Brain pericyte (primary cell): ENCODE measurements at regions not wholly inside any gene's neighbourhood (a gene's known extent, or its start where the extent isn't known, plus 50 kb on each side); places are given as distances from the start of the nearest gene placed in this dataset.

ENCODE experiments used
- DNase-seq: peaks from one replicate; pipeline ENCODE4 v3.0.0-alpha.2; 2012; ENCODE audit warnings: low read depth, low spot score

DNA sequence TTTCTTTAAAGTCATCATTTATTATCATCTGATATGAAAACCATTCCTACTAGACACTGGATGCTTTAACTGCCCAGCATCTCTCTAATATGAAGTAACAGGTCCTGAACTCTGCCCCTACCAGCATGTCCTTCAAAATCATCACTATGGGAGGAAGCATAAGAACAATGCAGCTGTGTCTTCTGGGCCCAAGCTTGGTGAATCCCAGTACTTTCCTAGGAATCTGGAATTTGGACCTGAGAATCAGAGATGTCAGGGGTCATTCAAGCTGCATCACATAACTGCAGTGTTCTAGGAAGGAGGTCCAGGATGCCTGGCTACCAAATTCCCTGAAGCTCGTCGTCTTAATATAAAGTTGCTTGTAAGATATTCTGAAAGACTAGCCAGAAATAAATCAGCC is 182.7 kb downstream of the AHR start:
- no peak for DNase-seq

DNA sequence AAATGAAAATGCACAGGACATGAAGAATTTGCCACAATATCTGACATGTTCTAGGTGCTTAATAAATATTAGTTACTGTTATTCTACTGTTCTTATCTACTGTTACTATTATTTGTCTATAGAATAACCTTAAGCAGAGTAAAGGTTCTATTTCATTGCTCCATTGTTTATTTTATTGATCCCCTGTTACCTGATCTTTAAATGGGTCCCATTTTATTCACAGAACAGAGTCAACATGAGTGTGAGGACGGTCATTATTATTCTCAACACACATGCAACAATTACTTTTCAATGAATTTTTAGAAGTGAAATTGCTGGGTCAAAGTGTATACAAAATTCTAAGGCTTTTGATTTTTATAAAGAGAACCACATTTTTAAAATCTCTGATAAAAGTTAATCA is 186.9 kb downstream of the AHR start:
- DNase-seq: no peak

DNA sequence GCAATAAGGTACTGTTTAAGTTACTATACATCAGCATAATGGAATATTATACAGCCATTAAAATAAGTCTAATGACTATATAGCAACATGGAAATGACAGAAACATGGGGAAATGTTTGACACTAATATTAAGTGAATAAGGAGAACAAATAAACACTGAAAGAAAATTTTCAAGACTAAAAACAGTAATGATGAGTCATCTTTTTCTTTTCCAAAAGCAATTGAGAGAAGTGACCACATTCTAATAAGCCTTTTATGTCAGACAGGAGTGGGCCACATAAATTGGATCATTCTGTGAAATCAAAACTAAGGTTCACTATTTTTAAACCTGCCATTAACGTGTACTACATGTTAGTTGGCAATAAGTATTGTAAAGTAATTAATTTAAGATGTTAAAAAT is 187.5 kb downstream of the AHR start:
- no peak for DNase-seq

DNA sequence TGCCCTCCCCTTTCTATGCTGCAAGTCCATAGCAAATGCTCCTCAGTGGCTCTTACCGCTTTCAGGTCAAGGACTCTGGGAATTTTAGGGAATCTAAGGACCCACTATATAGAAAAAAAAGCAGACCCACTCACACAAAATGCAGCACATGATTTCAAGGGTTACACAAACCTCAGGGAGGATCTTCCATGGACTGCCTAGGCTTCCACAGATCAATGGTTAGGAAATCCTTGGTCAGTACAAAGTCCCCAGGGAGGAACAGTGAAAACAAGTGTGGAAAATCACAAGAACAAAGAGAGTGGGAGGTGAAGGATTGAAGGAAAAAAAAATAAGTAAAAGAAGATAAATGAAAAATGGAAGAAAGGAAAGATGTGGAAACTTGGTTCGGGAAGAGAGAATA is 188.4 kb downstream of the AHR start:
- DNase-seq: no peak

DNA sequence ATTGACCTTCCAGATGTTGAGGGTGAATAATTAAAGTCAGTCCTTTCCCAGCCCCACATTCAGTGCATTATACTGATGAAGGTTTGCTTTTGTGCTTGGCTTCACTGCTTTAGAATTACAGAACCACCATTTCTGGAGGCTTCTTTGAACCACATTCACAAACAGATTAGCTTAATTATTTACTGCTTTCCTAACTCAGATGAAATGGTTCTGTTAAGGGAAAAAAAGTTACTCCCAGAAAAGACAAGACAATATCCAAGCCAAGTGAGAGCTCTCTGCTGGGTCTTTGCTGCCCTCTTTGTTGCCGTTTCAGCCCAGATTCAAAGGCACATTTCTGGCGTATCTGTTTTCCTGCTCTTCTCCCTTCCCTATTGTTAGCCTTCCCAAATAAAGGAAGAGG is 188.9 kb downstream of the AHR start:
- no peak for DNase-seq

DNA sequence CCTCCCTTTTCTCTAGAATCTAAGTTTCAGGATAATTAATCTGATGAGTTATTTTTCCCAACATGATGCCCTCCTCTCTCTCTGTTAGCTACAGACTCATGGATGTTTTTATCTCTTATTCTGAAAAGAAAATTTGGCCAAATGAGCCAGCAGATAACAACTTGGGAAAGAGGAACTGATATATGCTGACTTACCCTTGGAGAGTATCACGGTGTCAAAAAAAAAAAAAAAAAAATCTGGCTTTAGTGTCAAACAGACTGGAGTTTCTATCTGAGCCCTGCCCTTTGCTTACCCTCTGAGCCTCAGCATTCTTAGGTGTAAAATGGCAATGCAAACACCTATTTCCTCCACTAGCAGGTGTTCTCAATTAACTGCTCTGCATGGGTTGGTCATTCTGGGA is 190.4 kb downstream of the AHR start:
- no peak for DNase-seq

DNA sequence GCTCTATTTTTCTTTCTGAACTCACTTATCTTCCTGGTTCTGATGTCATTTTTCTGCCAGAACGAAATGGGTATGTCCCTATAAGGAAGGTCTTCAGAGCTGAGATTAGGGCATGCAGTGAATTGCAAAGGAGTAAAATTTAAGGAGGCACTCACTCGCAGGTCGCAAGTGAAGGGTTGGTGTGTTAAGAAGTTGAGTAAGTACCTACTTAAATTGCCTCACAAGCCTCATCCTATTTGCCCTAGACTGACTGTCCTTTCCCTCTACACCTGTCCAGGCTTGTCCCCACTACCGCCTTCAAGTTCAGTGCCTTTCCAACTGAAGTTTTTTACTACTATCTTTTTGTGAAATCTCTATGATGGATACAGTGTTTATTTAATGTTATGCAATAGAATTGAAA is 191.5 kb downstream of the AHR start:
- DNase-seq: no peak

DNA sequence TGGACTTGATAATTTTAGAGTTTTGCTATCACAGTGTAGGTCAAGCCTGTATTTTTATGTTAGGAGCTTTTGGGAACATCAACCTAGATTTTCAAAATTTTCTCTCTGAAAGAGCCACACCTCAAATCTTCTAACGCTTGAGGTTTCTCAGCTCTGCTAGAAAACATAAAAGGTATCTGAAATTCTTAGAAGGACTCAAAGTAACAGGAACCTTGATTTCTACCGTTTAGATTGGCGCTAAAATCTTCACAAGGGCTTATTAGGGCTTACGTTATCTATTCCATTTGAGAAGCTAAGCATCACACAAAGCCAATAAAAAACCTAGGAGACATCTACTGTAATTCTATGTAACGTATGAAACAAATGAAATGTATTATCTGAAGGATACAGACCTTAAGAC is 192.4 kb downstream of the AHR start:
- no peak for DNase-seq

DNA sequence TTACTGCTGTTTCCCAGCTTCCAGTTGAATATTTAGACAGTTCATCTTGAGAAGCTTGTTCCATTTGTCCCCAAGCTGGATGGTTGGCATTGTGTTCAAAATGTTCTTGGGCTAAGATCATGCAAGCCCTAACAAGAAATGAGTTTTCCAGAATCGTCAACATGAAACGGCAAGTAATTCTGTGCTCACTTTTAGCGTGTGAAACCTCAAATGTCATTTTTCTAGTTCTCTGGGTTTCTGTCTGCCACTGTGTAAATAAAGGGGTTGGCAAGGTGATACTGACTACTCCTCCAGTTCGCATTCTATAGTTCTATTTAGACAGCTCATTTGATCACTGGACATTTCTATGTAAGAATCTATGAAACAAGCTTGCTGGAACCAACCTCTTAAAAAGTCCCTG is 194.0 kb downstream of the AHR start:
- no peak for DNase-seq

DNA sequence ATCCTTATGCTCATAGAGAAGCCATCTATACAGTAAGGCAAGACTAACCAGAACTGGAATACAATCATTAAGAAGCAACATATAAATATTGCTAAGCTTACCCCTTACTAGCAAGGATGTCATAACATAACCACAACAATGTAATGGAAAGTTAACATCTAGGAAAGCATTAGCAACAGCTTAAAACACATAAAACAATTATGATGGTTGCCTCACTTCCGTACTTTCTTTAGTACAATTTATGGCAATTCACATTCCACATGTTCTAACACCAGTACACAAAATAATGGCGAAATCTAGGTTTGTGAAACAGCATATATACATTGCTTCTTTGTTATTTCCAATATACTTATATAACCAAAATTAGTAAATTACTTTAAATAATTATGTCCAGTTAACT is 195.0 kb downstream of the AHR start:
- no peak for DNase-seq

DNA sequence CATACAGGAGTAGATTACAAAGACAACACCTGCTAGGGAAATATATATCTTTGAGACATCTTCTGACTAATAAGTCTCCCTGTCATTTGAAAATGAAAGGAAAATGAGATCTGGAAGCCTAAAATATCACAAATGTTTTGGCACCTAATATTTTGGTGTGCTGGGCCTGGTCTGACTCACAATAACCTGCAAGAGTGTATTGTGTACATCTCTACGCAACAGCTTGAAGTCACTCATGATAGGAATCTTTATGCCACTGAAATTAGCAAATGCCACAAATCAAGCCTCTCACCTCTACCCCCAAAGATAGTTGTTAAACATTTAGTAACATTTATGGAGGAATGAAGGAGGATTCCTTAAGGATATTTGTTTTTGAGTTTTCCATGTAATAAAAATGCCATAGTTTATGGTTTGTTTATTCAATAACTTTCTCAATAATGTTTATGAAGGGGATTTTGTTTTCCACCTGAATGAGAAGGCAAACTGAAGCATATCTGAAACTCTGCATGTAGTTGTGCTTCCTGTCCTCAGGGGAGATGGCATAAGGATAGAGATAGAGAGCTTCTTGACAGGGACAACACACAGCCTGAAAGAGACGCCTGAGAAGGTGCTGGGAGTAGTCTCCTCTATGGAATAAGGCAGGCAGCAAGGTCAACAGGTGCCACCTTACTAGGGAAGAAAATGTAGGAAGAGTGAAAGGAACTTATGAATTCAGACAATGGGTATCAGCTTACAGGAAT is 197.4 kb downstream of the AHR start:
- DNase-seq: no peak

DNA sequence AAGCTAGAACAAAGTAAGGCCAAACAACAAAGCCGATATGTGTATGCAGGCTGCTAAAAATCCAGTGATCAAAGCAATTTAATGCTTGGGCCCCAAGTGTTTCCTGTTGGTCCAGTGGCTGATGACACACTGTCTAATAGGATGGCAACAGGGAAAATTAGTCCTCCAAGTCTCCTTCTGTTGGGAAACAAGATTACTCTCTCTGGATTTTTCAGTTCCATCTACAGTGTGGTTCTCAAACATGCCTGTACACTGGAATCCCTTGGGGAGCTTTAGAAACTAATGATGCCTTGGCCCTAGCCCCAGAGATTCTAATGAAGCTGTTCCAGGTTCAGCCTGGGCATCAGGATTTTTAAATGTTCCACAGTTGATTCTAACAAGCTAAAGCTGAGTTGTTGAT is 198.7 kb downstream of the AHR start:
- no peak for DNase-seq

DNA sequence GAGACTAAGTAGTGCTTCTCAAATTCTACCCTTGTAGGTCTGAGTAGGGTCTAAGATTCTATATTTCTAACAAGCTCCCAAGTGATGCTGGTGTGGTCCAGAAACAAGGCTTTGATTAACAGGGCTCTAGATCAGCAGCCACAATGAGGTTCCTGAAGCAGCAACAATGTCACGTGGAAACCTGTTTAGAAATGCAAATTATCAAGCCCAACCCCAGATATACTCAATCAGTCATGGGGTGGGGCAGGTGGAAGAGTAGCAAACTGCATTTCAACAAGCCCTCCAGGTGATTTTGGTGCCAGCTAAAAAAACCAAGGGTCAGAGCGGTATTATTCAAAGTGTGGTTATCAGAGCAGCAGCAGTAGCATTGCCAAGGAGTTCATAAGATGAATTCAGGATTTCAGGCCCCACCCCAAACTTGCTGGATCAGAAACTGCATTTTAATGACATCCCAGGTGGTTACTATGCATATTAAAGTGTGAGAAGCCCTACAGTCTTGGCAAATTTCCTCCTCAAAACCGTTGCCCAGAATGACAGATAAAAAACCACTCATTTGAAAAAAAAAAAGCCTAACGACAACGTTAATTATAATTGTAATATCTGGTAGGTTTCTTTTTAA is 199.2 kb downstream of the AHR start:
- DNase-seq: no peak

DNA sequence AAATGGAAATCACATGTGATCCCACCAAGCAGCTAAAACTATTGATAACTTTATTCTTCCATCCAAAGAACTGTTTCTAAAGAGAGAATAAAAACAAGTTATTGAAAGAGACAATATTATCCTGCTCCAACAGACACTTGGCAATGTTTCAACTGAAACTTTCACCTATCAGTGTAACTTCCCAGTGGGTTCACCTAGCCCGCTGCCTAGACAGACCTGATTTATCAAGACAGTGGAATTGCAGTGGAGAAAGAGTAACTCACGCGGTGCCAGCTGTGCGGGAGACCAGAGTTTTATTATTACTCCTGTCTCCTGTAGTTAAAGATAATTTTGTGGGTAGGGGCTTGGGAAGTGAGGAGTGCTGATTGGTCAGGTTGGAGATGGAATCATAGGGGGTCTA is 199.8 kb downstream of the AHR start:
- no peak for DNase-seq

DNA sequence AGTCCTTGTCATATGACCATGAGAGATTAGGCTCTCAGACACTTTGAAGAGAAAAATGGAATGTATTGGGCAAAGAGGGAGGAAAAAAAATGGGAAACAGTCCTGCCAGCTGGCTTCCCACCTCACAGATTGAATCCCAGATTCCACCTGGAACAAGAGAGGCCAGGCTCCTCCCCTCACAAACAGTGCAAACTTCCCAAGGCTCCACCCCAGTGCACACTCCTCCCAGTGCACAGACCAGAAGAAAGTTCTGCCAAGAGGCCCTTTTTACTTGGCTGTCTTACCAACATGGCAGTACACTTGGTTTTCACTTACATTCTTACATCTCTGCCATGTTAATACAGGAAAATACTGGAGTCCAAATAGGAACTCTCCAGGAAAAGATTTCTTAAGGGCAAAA is 202.3 kb downstream of the AHR start:
- DNase-seq: no peak

DNA sequence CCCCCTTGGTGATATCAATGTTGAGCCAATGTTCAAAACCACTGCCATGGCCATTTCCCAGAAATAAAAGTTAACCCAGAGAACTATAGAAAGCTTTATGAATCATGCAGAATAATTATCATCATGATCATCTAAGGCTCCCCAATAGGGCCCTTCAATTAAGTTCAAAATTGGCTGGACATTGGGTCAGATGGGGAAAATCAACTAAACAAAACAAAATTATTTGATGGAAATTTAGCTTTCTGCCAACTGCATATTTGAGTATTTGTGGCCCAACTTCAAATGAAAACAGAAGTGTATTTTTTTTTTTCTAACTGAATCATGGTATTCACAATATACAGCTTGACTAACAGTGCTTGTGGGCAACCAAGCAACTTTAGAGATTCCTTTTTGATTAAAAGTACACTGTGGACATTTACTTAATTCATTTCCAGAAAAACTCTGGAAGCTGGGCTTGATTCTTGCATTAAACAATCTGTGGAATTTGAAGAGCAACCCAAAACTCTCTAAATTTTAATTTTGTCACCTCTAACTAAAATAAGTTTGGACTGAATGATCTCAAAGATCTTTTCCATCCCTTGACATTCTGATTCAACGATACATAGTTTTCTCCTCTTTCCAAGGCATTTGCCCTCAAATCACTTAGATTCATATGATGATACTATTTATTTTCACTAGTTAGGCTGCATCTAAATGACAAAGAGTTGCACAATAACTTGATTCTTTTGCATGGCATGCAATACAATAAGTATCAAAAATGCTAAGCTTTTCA is 203.2 kb downstream of the AHR start:
- no peak for DNase-seq

DNA sequence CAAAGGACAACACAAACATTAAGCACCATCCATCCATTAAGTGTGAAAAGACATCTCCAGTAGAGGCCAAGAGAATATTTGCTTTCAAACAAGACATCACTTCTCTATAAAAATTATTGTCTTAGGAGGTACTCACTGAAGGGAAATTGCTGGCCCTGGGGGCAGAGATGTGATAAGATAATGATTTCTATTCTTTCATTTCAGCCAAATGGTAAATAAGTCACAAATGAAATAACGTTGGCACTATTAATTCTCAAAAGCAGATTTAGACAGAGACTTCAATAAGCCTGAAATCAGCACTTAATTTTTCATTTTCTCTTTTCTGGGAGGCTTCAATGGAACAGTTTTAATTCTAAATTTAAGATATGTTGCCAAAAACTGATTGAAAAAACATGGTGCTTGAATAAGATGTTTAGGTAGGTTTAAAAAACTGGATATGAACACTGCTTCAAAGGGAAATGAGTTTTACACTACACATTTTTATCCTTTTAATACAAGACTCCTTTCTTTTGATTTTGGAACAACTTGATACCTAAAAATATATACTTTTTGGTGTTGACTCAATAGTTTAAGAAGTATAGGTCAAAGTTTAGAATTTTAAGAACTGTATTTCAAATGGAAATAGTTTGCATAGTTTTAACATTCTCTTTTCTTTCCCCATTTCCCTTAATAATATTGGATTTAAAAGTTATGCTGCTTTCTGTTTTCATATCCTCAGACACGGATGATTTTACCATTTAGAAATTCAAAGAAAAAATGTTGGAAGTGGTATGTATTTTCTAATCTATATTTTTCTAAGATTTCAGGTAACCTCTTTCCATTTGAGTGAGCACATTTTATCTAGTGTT is 204.0 kb downstream of the AHR start:
- DNase-seq: no peak

DNA sequence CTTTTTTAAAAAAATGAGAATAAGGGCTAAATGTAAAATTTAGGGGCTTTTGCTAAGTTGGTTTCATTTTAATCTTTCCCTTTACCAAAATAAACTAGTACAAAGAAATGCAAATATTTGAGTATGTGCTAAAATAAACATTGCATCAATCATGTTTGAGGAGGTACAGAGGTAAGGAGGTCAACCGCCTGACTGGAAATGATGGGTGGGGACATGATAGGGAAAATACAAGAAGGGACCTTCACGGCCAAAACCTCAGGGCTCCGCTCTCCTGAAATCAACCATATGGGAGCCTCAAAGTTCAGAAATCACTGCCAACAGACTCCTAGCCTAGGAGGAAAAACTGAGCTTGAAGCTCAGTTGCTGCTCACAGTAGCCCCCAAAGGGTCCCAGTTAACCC is 207.6 kb downstream of the AHR start:
- DNase-seq: no peak

DNA sequence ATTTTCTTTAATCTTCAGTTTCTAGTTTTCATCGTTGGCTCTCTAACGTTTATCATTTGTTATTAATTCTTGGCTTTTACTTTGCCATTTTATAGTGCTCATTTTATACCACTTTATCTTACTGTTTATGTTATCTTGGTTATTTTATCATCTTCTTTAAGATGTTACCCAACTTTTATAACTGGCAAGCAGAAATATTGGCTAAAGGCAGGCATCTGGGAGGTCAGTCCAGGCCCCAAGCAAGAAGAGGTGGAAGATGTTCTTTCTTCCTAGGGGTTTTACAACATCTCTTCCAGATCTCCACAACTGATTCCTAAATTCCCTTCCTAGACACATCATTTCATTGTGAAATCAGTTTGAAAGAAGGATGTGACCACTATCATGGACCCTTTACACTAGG is 208.1 kb downstream of the AHR start:
- DNase-seq: no peak

DNA sequence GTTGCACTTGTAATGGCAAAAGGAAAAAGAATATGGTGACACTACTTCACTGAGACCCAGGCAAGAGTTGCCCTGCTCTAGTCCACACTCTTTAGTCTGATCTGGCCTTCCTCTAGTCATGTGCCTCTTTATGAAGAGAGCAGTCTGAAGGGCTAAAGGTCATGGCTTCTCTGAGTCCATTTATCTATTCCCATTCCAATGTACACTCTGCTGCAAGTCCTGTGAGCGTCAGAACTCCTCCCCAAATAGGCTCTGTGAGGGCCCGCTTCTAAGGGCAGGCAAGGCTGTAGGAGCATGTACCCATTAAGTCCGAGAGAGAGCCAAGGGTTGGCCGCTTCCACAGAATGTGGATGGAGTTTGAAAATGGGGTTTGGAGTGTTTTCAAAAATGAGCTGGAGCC is 209.3 kb downstream of the AHR start:
- no peak for DNase-seq

DNA sequence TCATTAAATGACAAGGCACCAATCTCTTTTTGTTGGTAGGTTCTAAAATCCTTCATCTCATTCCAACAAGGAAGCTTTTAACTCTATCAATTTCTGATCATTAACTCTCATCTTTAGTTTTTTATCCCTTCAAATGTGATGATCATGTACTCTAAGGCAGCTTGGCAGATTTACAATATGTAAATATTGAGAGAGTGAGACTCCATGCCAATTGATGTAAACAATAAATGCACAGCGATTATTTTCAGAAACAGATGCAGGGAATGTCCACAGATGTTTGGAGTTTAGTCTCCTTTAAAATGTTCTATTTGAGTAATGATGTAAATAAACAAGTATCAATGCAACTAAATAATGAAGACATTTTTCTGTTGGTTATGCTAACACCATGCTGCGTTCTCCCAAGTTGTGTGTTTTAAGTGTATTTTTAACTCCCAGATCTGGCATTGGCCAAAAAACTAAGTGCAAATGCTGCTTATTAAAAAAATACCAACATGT is 213.8 kb downstream of the AHR start:
- DNase-seq: no peak

DNA sequence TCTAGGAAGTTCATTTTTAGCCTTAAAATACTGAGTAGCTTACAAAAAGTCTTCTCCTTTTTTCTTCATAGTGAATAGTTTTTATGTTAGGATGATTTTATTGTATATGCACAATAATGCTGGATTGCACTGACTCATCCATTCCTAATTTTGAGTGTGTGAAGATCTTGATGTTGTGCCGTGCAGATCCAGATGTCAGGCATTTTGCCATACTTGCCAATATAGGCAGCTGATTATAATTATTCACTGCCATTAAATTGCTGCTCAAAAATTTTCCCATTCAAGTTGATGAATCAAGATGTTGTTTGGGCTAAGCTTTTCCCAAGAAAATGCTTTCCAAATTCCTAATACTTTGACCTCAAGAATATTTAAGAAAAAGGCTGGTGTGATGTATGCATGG is 218.3 kb downstream of the AHR start:
- DNase-seq: no peak
